H9 (cell line): ENCODE measurements at regions not wholly inside any gene's neighbourhood (a gene's known extent, or its start where the extent isn't known, plus 50 kb on each side); places are given as distances from the start of the nearest gene placed in this dataset.

Experiments used
- DNase-seq: peaks from one replicate; pipeline ENCODE4 v3.0.0-alpha.2; 2017
- H2AFZ ChIP-seq: one replicate; pipeline ENCODE4 v1.6.1; 2013; ENCODE audit warnings: mild to moderate bottlenecking, low read length, control low read depth, moderate library complexity
- H2AK5ac ChIP-seq: 2 replicates; pipeline ENCODE4 v1.6.1; 2013; ENCODE audit warnings: low read length, control low read depth, mixed read lengths; ENCODE audit not compliant: insufficient read length
- H2BK120ac ChIP-seq: one replicate; pipeline ENCODE4 v1.6.1; 2013; ENCODE audit warnings: low read depth, mild to moderate bottlenecking, low read length, control low read depth, inconsistent platforms; ENCODE audit not compliant: poor library complexity, severe bottlenecking
- H2BK12ac ChIP-seq: 2 replicates; pipeline ENCODE4 v1.6.1; 2013; ENCODE audit warnings: low read length, control low read depth, mixed read lengths, low read depth; ENCODE audit not compliant: insufficient read length
- H2BK15ac ChIP-seq: 2 replicates; pipeline ENCODE4 v1.6.1; 2013; ENCODE audit warnings: low read depth, low read length, control low read depth
- H2BK20ac ChIP-seq: one replicate; pipeline ENCODE4 v1.6.1; 2013; ENCODE audit warnings: low read depth, mild to moderate bottlenecking, low read length, control low read depth, inconsistent platforms; ENCODE audit not compliant: poor library complexity, severe bottlenecking
- H2BK5ac ChIP-seq: 2 replicates; pipeline ENCODE4 v1.6.1; 2013; ENCODE audit warnings: low read length, control low read depth, mixed read lengths; ENCODE audit not compliant: insufficient read length
- H3K14ac ChIP-seq: 2 replicates; pipeline ENCODE4 v1.6.1; 2013; ENCODE audit warnings: low read length, control low read depth; ENCODE audit not compliant: insufficient read depth
- H3K18ac ChIP-seq: 2 replicates; pipeline ENCODE4 v1.6.1; 2013; ENCODE audit warnings: low read depth, mild to moderate bottlenecking, mixed read lengths, low read length, control low read depth; ENCODE audit not compliant: insufficient read length
- H3K23ac ChIP-seq: 2 replicates; pipeline ENCODE4 v1.6.1; 2013; ENCODE audit warnings: low read length, control low read depth, mixed read lengths, low read depth; ENCODE audit not compliant: insufficient read length
- H3K23me2 ChIP-seq: 2 replicates; pipeline ENCODE4 v1.6.1; 2013; ENCODE audit warnings: low read depth, mild to moderate bottlenecking, mixed read lengths, low read length, control low read depth; ENCODE audit not compliant: insufficient read length, poor library complexity, severe bottlenecking
- H3K27ac ChIP-seq: 2 replicates; pipeline ENCODE4 v1.5.1; 2013; ENCODE audit warnings: low read length, control low read depth, mixed read lengths, low read depth; ENCODE audit not compliant: insufficient read length
- H3K27me3 ChIP-seq: 2 replicates; pipeline ENCODE4 v1.6.1; 2013; ENCODE audit warnings: low read length, control low read depth, inconsistent platforms; ENCODE audit not compliant: insufficient read depth
- H3K4ac ChIP-seq: 2 replicates; pipeline ENCODE4 v1.6.1; 2013; ENCODE audit warnings: low read depth, mild to moderate bottlenecking, control low read depth, inconsistent platforms, low read length, moderate library complexity
- H3K4me1 ChIP-seq: 2 replicates; pipeline ENCODE4 v1.6.1; 2013; ENCODE audit warnings: low read length, control low read depth, inconsistent platforms; ENCODE audit not compliant: insufficient read depth
- H3K4me2 ChIP-seq: 2 replicates; pipeline ENCODE4 v1.6.1; 2013; ENCODE audit warnings: low read length, control low read depth, mixed read lengths; ENCODE audit not compliant: insufficient read length, insufficient read depth
- H3K56ac ChIP-seq: 2 replicates; pipeline ENCODE4 v1.6.1; 2013; ENCODE audit warnings: low read depth, mild to moderate bottlenecking, mixed read lengths, low read length, control low read depth; ENCODE audit not compliant: insufficient read length
- H3K79me1 ChIP-seq: 2 replicates; pipeline ENCODE4 v1.6.1; 2013; ENCODE audit warnings: low read depth, mild to moderate bottlenecking, moderate library complexity, low read length, control low read depth, inconsistent platforms; ENCODE audit not compliant: insufficient read depth, poor library complexity, severe bottlenecking
- H3K79me2 ChIP-seq: 2 replicates; pipeline ENCODE4 v1.6.1; 2013; ENCODE audit warnings: low read length, control low read depth, inconsistent platforms; ENCODE audit not compliant: insufficient read depth
- H3K9ac ChIP-seq: 2 replicates; pipeline ENCODE4 v1.6.1; 2013; ENCODE audit warnings: low read length, control low read depth, mixed read lengths; ENCODE audit not compliant: insufficient read length; ENCODE audit errors: extremely low read depth
- H3K9me3 ChIP-seq: one replicate; pipeline ENCODE4 v1.6.1; 2013; ENCODE audit warnings: low read depth, low read length, inconsistent platforms; ENCODE audit not compliant: control insufficient read depth
- H3T11ph ChIP-seq: one replicate; pipeline ENCODE4 v1.6.1; 2013; ENCODE audit warnings: mild to moderate bottlenecking, low read length, control low read depth, inconsistent platforms
- H4K20me1 ChIP-seq: one replicate; pipeline ENCODE4 v1.6.1; 2013; ENCODE audit not compliant: control insufficient read depth, insufficient read length, insufficient read depth
- H4K5ac ChIP-seq: 2 replicates; pipeline ENCODE4 v1.6.1; 2013; ENCODE audit warnings: low read depth, mild to moderate bottlenecking, mixed read lengths, low read length, control low read depth; ENCODE audit not compliant: insufficient read length
- H4K8ac ChIP-seq: replicated peaks from 2 replicates; pipeline ENCODE4 v1.6.1; 2013; ENCODE audit warnings: low read length, control low read depth, mixed read lengths, low read depth; ENCODE audit not compliant: insufficient read length
- H4K91ac ChIP-seq: 2 replicates; pipeline ENCODE4 v1.6.1; 2013; ENCODE audit warnings: low read depth, mild to moderate bottlenecking, moderate library complexity, mixed read lengths, low read length, control low read depth; ENCODE audit not compliant: insufficient read length
- H3K27ac Mint-ChIP-seq, 3 experiments: 2 replicates in 2 of 3; 3 replicates in 1 of 3; pipeline ENCODE4 v1.8.0; 2020 to 2021; ENCODE audit warnings: mixed read lengths in 3 of 3, mild to moderate bottlenecking in 1 of 3, moderate library complexity in 1 of 3
- H3K27me3 Mint-ChIP-seq: 2 replicates; pipeline ENCODE4 v1.8.0; 2021; ENCODE audit warnings: low read depth, mild to moderate bottlenecking, moderate library complexity, mixed read lengths
- H3K36me3 Mint-ChIP-seq, 3 experiments: 2 replicates in 2 of 3; 3 replicates in 1 of 3; pipeline ENCODE4 v1.8.0; 2020 to 2021; ENCODE audit warnings: low read depth in 3 of 3, mixed read lengths in 3 of 3; ENCODE audit not compliant: insufficient read depth in 1 of 3
- H3K4me1 Mint-ChIP-seq, 2 experiments: 2 replicates each; pipeline ENCODE4 v1.8.0; 2020; ENCODE audit warnings: mixed read lengths in 2 of 2
- H3K4me3 Mint-ChIP-seq, 2 experiments: 2 replicates in 1 of 2; 3 replicates in 1 of 2; pipeline ENCODE4 v1.8.0; 2020 to 2021; ENCODE audit warnings: mild to moderate bottlenecking in 2 of 2, mixed read lengths in 2 of 2, moderate library complexity in 1 of 2
- H3K9me3 Mint-ChIP-seq, 2 experiments: 2 replicates in 1 of 2; 3 replicates in 1 of 2; pipeline ENCODE4 v1.8.0; 2020; ENCODE audit warnings: mild to moderate bottlenecking in 2 of 2, mixed read lengths in 2 of 2, moderate library complexity in 1 of 2
- CTCF ChIP-seq: fragments of 200-600 bp; sonication (generic); conservative IDR thresholded peaks from 3 replicates; pipeline ENCODE4 v1.8.0; 2021; ENCODE audit warnings: antibody characterized with exemption, mild to moderate bottlenecking
- WGBS: extraction: QIAGEN DNeasy Blood & Tissue Kit; methylation state at CpG from one replicate; pipeline ENCODE4 v1.1.7; 2013; ENCODE audit warnings: missing lambda C conversion rate, low lambda C conversion rate, mixed read lengths; ENCODE audit not compliant: insufficient read length; ENCODE audit errors: extremely low coverage; 5-methylcytosine and 5-hydroxymethylcytosine counted together

DNA sequence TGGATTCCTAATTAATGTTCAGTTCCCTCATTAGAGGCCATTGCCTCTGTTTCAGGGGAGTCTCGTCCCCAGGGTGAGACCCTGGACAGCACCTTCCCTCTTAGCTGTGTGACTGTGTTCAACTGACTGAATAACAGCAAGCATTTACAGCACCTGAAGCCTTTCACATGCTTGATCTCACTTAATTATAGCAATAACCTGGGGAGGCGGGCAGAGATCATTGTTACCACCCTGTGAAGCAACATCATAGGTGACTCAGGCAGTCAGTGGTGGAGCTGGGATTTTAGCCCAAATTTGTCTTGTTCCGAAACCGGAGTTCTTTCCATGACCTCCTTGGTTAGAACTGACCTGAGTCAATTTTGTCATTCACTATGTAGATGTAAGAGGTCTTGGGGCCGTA is 105.2 kb upstream of the RAD23B start:
- Histone ChIP-seq H3K4ac (no peak overlapping the region), H2AFZ (no peak overlapping the region), H4K91ac (no peak overlapping the region), H2BK12ac (no peak overlapping the region), H2AK5ac (no peak overlapping the region), H2BK20ac (no peak overlapping the region), H3K23ac (no peak overlapping the region), H3K18ac (no peak overlapping the region), H2BK5ac (no peak overlapping the region), H4K8ac (no peak overlapping the region), H3K9ac (no peak overlapping the region), H3K14ac (no peak overlapping the region), H3K23me2 (no peaks in the 10 kb centered on the region), H4K5ac (no peak overlapping the region), H3K9me3 (no peaks in the 10 kb centered on the region), H2BK15ac (no peak overlapping the region), H4K20me1 (no peaks in the 10 kb centered on the region), H3K79me1 (no peaks in the 10 kb centered on the region), H3K4me2 (no peak overlapping the region), H3K27me3 (no peaks in the 10 kb centered on the region), H2BK120ac (no peak overlapping the region), H3K56ac (no peak overlapping the region), H3K4me1 (0 out of 2 replicates have a peak, but pooled peaks cover 3% of the 10 kb centered on the region), H3T11ph (no peak overlapping the region), H3K27ac (no peak overlapping the region), H3K79me2 (no peaks in the 10 kb centered on the region)
- no peak overlapping the region for H3K4me3 Mint-ChIP-seq
- no peaks in the 10 kb centered on the region for H3K9me3 Mint-ChIP-seq
- H3K27ac Mint-ChIP-seq = no peak overlapping the region
- no peak for TF ChIP-seq CTCF
- WGBS = no CpG with 5 or more reads among the region's 5 CpGs
- H3K27me3 Mint-ChIP-seq = no peaks in the 10 kb centered on the region; the same call in 1 of the 2 replicates
- no peaks in the 10 kb centered on the region for H3K36me3 Mint-ChIP-seq
- H3K4me1 Mint-ChIP-seq = peaks cover 15 to 19% of the 10 kb centered on the region in 2 experiments
- no peak for DNase-seq
